ENCODE measurements at regions not wholly inside any gene's neighbourhood (a gene's known extent, or its start where the extent isn't known, plus 50 kb on each side); places are given as distances from the start of the nearest gene placed in this dataset.

DNA sequence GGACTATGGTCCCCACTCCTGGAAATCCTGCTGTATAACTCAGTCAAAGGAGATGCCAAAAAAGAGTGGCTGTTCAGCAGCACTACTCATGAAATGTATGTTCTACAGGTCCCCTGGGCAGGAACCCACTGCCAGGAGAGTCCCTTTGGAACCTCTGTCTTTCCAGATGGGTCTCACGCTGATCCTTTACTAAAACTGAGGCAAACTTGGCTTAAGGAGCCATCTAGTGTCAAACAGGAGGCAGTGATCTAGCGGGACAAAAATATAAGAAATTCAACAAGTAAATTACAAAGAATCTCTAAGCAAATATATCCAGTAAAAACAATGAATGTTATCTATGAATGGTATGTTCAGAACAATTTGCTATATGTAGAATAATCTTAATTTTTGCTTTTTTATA lies 80.5 kb upstream of the PRMT6 start:
- Histone ChIP-seq H3K9ac (ENCODE audit: low read depth, low read length, poor library complexity, severe bottlenecking) (no peak overlapping the region), H3K27me3 (ENCODE audit: insufficient read depth, low read length, poor library complexity, severe bottlenecking) (no peaks in the 10 kb centered on the region), H3K79me2 (ENCODE audit: insufficient read depth, low read length) (no peaks in the 10 kb centered on the region), H3K9me2 (replicated peaks; ENCODE audit: low read depth, low read length) (no peaks in the 10 kb centered on the region), H3K9me3 (ENCODE audit: insufficient read depth, low read depth, low read length) (no peaks in the 10 kb centered on the region), H3K4me3 (ENCODE audit: low read length, poor library complexity, severe bottlenecking) (no peak overlapping the region), H3K36me3 (ENCODE audit: insufficient read depth, low read length) (no peaks in the 10 kb centered on the region), H3F3A (ENCODE audit: low read depth) (no peaks in the 10 kb centered on the region), H3K4me1 (ENCODE audit: insufficient read depth, low read length, poor library complexity, severe bottlenecking) (no peaks in the 10 kb centered on the region), H2AFZ (ENCODE audit: low read length) (no peak overlapping the region), H4K20me1 (ENCODE audit: insufficient read depth, low read length, poor library complexity, severe bottlenecking) (no peaks in the 10 kb centered on the region), H3K4me2 (ENCODE audit: low read depth, low read length, poor library complexity, severe bottlenecking) (no peak overlapping the region)
- no peak for TF ChIP-seq EZH2phosphoT487 (IDR thresholded peaks at IDR 0.05; ENCODE audit: borderline replicate concordance)
- TF ChIP-seq, protein P1, sequence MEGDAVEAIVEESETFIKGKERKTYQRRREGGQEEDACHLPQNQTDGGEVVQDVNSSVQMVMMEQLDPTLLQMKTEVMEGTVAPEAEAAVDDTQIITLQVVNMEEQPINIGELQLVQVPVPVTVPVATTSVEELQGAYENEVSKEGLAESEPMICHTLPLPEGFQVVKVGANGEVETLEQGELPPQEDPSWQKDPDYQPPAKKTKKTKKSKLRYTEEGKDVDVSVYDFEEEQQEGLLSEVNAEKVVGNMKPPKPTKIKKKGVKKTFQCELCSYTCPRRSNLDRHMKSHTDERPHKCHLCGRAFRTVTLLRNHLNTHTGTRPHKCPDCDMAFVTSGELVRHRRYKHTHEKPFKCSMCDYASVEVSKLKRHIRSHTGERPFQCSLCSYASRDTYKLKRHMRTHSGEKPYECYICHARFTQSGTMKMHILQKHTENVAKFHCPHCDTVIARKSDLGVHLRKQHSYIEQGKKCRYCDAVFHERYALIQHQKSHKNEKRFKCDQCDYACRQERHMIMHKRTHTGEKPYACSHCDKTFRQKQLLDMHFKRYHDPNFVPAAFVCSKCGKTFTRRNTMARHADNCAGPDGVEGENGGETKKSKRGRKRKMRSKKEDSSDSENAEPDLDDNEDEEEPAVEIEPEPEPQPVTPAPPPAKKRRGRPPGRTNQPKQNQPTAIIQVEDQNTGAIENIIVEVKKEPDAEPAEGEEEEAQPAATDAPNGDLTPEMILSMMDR (conservative IDR thresholded peaks at IDR 0.05; ENCODE audit: low read length) = 0 out of 2 replicates have a peak, but pooled peaks have one; percentile 17

GRCh38 chr1:106978477-106979322 lies 77.8 kb upstream of the PRMT6 start:
- no peak overlapping the region for H2AFZ ChIP-seq (ENCODE audit: low read length)
- no peaks in the 10 kb centered on the region for H3K9me3 ChIP-seq (ENCODE audit: insufficient read depth, low read depth, low read length)
- H3K4me1 ChIP-seq (ENCODE audit: insufficient read depth, low read length, poor library complexity, severe bottlenecking) = no peaks in the 10 kb centered on the region
- no peaks in the 10 kb centered on the region for H3K27me3 ChIP-seq (ENCODE audit: insufficient read depth, low read length, poor library complexity, severe bottlenecking)
- no peaks in the 10 kb centered on the region for H3F3A ChIP-seq (ENCODE audit: low read depth)
- H4K20me1 ChIP-seq (ENCODE audit: insufficient read depth, low read length, poor library complexity, severe bottlenecking) = no peaks in the 10 kb centered on the region
- H3K36me3 ChIP-seq (ENCODE audit: insufficient read depth, low read length) = no peaks in the 10 kb centered on the region
- H3K9me2 ChIP-seq (replicated peaks; ENCODE audit: low read depth, low read length) = no peaks in the 10 kb centered on the region
- H3K79me2 ChIP-seq (ENCODE audit: insufficient read depth, low read length) = no peaks in the 10 kb centered on the region
- no peak overlapping the region for H3K4me2 ChIP-seq (ENCODE audit: low read depth, low read length, poor library complexity, severe bottlenecking)
- no peak overlapping the region for H3K9ac ChIP-seq (ENCODE audit: low read depth, low read length, poor library complexity, severe bottlenecking)
- no peak overlapping the region for H3K4me3 ChIP-seq (ENCODE audit: low read length, poor library complexity, severe bottlenecking)
- TF ChIP-seq EZH2phosphoT487 (IDR thresholded peaks at IDR 0.05; ENCODE audit: borderline replicate concordance) = no peak
- TF ChIP-seq, protein P1 (conservative IDR thresholded peaks at IDR 0.05; ENCODE audit: low read length) = no peak

GRCh38 chr1:106979371-106979770 lies 77.1 kb upstream of the PRMT6 start:
- TF ChIP-seq, protein P1 (conservative IDR thresholded peaks at IDR 0.05; ENCODE audit: low read length) = no peak
- no peak for TF ChIP-seq EZH2phosphoT487 (IDR thresholded peaks at IDR 0.05; ENCODE audit: borderline replicate concordance)
- H2AFZ ChIP-seq (ENCODE audit: low read length) = no peak overlapping the region
- H3K4me2 ChIP-seq (ENCODE audit: low read depth, low read length, poor library complexity, severe bottlenecking) = no peak overlapping the region
- no peak overlapping the region for H3K4me3 ChIP-seq (ENCODE audit: low read length, poor library complexity, severe bottlenecking)
- no peaks in the 10 kb centered on the region for H3K9me2 ChIP-seq (replicated peaks; ENCODE audit: low read depth, low read length)
- no peaks in the 10 kb centered on the region for H4K20me1 ChIP-seq (ENCODE audit: insufficient read depth, low read length, poor library complexity, severe bottlenecking)
- H3K36me3 ChIP-seq (ENCODE audit: insufficient read depth, low read length) = no peaks in the 10 kb centered on the region
- no peaks in the 10 kb centered on the region for H3K27me3 ChIP-seq (ENCODE audit: insufficient read depth, low read length, poor library complexity, severe bottlenecking)
- H3K9me3 ChIP-seq (ENCODE audit: insufficient read depth, low read depth, low read length) = no peaks in the 10 kb centered on the region
- no peak overlapping the region for H3K9ac ChIP-seq (ENCODE audit: low read depth, low read length, poor library complexity, severe bottlenecking)
- no peaks in the 10 kb centered on the region for H3K79me2 ChIP-seq (ENCODE audit: insufficient read depth, low read length)
- H3F3A ChIP-seq (ENCODE audit: low read depth) = no peaks in the 10 kb centered on the region
- H3K4me1 ChIP-seq (ENCODE audit: insufficient read depth, low read length, poor library complexity, severe bottlenecking) = no peaks in the 10 kb centered on the region
